Activated T-helper 17 cell treated with anti-CD3 and anti-CD28 coated beads, Interleukin-2, amount 50 U/mL, for 72 hours (primary cell): ENCODE measurements at regions not wholly inside any gene's neighbourhood (a gene's known extent, or its start where the extent isn't known, plus 50 kb on each side); places are given as distances from the start of the nearest gene placed in this dataset.

Experiments
- ATAC-seq: fragments of 150-1000 bp; cut with Tn5 transposase; replicated peaks from 2 replicates; pipeline ENCODE4 v1.10.0; 2021; ENCODE audit warnings: mild to moderate bottlenecking, moderate library complexity
- H3K27ac Mint-ChIP-seq: one replicate; pipeline ENCODE4 v1.8.0; 2022; ENCODE audit warnings: mixed read lengths
- H3K27me3 Mint-ChIP-seq: one replicate; pipeline ENCODE4 v1.8.0; 2022; ENCODE audit warnings: mixed read lengths
- H3K36me3 Mint-ChIP-seq: one replicate; pipeline ENCODE4 v1.8.0; 2022; ENCODE audit warnings: low read depth, mild to moderate bottlenecking, mixed read lengths
- H3K4me1 Mint-ChIP-seq: one replicate; pipeline ENCODE4 v1.8.0; 2022; ENCODE audit warnings: mixed read lengths
- H3K4me3 Mint-ChIP-seq: one replicate; pipeline ENCODE4 v1.8.0; 2022; ENCODE audit warnings: mild to moderate bottlenecking, mixed read lengths
- H3K9me3 Mint-ChIP-seq: one replicate; pipeline ENCODE4 v1.8.0; 2022; ENCODE audit warnings: mixed read lengths

- H3K36me3 Mint-ChIP-seq: no peaks in the 10 kb centered on the region
- H3K4me1 Mint-ChIP-seq: no peaks in the 10 kb centered on the region
- H3K4me3 Mint-ChIP-seq: no peak overlapping the region
- no peak overlapping the region for H3K27ac Mint-ChIP-seq
- peaks cover 3% of the 10 kb centered on the region for H3K9me3 Mint-ChIP-seq
- ATAC-seq: no peak
- H3K27me3 Mint-ChIP-seq: no peaks in the 10 kb centered on the region
Measured at GRCh38 chr4:106717091-106717490, 319.0 kb downstream of the DKK2 start.

DNA sequence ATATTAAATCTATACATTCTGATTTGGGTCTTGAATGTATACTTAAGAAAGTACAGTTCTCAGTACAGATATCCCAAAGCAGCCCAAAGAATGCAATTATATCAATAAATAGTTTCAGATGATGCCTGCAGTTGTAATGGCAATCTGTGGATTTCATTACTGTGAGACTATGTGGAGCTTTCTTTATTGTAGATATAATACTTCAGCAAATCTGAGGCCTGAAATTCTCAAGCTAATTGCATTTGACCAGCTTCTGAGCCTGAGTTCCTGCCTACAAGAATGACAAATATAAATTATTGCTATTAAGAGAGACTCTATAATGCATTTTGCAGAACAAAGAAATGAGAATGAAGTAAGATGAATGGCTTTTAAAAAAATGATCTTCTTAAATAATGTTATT, 320.3 kb downstream of the DKK2 start:
- H3K9me3 Mint-ChIP-seq: peaks cover 3% of the 10 kb centered on the region
- no peak overlapping the region for H3K4me3 Mint-ChIP-seq
- no peak overlapping the region for H3K27ac Mint-ChIP-seq
- no peaks in the 10 kb centered on the region for H3K27me3 Mint-ChIP-seq
- H3K4me1 Mint-ChIP-seq: no peaks in the 10 kb centered on the region
- ATAC-seq: no peak
- H3K36me3 Mint-ChIP-seq: no peaks in the 10 kb centered on the region

DNA sequence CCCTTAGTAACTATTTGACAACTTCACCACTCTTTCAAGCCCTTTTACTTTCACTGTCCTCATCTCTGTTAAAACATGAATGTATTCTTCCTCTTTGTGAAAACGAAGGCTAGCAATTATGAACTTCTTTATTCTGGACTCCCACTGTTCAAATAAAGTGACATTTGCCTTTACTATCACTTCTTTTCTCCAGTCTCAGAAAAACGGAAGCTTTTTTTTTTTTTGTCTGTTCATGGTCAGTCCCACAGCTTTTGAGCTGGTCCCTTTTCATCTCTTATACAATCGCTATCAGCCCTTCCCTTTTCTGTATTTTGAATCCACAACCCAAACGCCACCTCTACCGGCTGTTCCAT, 327.7 kb downstream of the DKK2 start:
- no peak overlapping the region for H3K27ac Mint-ChIP-seq
- no peak for ATAC-seq
- no peaks in the 10 kb centered on the region for H3K36me3 Mint-ChIP-seq
- H3K4me3 Mint-ChIP-seq: no peak overlapping the region
- no peaks in the 10 kb centered on the region for H3K27me3 Mint-ChIP-seq
- H3K9me3 Mint-ChIP-seq: no peaks in the 10 kb centered on the region
- no peaks in the 10 kb centered on the region for H3K4me1 Mint-ChIP-seq

- Mint-ChIP-seq H3K36me3 (no peaks in the 10 kb centered on the region), H3K27ac (no peak overlapping the region), H3K27me3 (no peaks in the 10 kb centered on the region), H3K9me3 (no peaks in the 10 kb centered on the region), H3K4me3 (no peak overlapping the region), H3K4me1 (no peaks in the 10 kb centered on the region)
- no peak for ATAC-seq
Measured at GRCh38 chr4:106707776-106708463, 328.2 kb downstream of the DKK2 start.

DNA sequence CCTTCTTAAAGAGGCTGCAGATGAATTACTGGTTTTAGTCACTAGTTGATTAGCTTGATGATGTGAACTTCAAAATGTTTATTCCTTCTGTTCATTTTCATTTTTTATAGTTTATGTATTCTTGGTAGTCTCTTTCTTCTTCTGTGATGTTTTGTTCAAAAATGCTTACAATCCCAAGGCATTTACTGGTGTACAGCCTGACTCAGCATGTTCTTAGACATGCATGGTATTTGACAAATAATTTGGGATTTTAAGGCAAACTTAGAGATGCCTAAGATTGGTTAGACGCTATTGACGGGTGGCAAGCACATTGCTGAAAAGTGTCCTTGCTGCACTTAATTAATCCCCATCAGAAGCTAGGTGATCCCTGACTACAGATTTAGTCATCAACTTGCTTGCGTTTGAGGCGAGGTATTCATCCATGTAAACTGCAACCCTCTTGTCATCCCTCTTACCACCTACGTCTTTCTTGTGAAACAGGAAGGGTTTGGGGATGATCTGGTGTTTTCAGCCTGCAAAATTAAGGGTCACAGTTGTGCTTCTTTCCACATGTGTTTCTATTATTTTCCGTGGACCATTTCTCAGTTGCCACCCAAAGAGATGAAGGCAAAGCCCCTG, 331.8 kb downstream of the DKK2 start:
- Mint-ChIP-seq H3K27me3 (no peaks in the 10 kb centered on the region), H3K4me1 (no peaks in the 10 kb centered on the region), H3K27ac (no peak overlapping the region), H3K36me3 (no peaks in the 10 kb centered on the region), H3K9me3 (peaks cover 7% of the 10 kb centered on the region), H3K4me3 (no peak overlapping the region)
- no peak for ATAC-seq

GRCh38 chr4:106700321-106700720, 331.7 kb upstream of the GIMD1 start:
- Mint-ChIP-seq H3K36me3 (no peaks in the 10 kb centered on the region), H3K9me3 (peaks cover 7% of the 10 kb centered on the region), H3K4me1 (no peaks in the 10 kb centered on the region), H3K4me3 (no peak overlapping the region), H3K27me3 (no peaks in the 10 kb centered on the region), H3K27ac (no peak overlapping the region)
- no peak for ATAC-seq

DNA sequence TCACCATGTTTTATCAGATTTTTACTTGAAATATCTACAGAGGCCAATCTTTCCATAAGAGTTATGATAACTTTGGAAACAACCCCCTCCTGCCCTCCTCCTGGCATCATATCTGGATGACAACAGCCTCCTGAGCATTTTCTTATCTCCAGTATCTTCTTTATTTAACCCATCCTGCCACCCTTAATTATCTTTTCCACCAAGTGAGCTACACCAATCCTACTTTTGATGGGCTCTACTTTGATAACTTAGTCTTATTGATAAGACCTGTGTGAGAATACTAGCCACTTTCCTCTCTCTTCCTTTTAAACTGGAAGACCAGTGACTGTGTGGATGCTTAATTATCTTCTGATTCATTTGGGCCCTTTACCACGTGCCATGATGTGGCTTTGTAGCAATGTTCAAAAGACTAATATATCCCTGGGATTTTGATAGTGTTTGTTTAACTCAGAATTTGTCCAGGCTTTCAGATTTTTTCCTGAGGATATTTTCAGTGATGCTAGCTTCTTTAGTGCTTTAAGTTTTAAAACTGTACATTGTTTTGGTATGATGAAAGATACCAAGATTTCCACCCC, 330.1 kb upstream of the GIMD1 start:
- Mint-ChIP-seq H3K9me3 (peaks cover 7% of the 10 kb centered on the region), H3K4me1 (no peaks in the 10 kb centered on the region), H3K27me3 (no peaks in the 10 kb centered on the region), H3K4me3 (no peak overlapping the region), H3K27ac (no peak overlapping the region), H3K36me3 (no peaks in the 10 kb centered on the region)
- no peak for ATAC-seq

- no peak overlapping the region for H3K4me3 Mint-ChIP-seq
- H3K9me3 Mint-ChIP-seq: no peaks in the 10 kb centered on the region
- H3K4me1 Mint-ChIP-seq: no peaks in the 10 kb centered on the region
- no peaks in the 10 kb centered on the region for H3K36me3 Mint-ChIP-seq
- ATAC-seq: no peak
- H3K27ac Mint-ChIP-seq: no peak overlapping the region
- no peaks in the 10 kb centered on the region for H3K27me3 Mint-ChIP-seq
Measured at GRCh38 chr4:106695501-106696262, 327.1 kb upstream of the GIMD1 start.

GRCh38 chr4:106694232-106694631, 325.7 kb upstream of the GIMD1 start:
- Mint-ChIP-seq H3K27ac (no peak overlapping the region), H3K9me3 (no peaks in the 10 kb centered on the region), H3K4me3 (no peak overlapping the region), H3K27me3 (no peaks in the 10 kb centered on the region), H3K36me3 (no peaks in the 10 kb centered on the region), H3K4me1 (no peaks in the 10 kb centered on the region)
- no peak for ATAC-seq

DNA sequence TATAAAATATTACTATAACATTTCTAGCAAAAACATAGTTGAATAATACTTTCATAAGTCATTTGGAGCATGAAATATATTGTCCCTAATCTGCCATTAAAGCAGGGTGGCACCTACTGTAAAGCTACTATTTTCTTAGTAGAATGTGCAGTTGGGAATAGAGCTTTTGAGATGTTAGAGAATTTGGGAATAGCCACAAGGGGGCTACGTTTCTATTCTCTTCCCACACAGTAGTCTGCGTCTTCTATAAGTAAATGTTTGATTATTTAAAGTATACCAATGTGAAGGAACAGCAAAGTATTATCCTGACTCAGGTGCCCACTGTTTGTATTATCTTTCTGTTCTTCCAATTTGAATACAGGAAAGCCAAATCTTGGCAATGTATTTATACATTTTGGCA, 323.2 kb upstream of the GIMD1 start:
- Mint-ChIP-seq H3K9me3 (peaks cover 2% of the 10 kb centered on the region), H3K36me3 (no peaks in the 10 kb centered on the region), H3K27me3 (no peaks in the 10 kb centered on the region), H3K4me1 (no peaks in the 10 kb centered on the region), H3K4me3 (no peak overlapping the region), H3K27ac (no peak overlapping the region)
- no peak for ATAC-seq

DNA sequence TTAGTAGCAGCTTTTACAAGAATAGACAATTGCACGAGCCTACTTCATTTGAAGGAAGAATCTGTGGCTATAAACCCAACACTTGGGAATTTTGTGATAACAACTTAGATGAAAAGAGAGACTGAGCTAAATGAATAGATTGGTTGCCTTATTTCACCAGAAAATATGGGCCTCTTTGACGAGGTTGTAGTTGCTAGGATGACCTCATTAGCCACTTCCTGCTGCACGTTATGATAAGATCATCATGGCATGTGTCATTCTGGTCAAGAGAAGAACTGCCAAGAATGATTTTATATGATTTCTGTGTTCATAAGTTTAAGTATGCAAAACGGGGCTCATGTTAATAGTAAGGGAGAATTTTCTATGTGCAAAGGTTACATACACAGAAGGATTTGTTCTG, 321.9 kb upstream of the GIMD1 start:
- no peaks in the 10 kb centered on the region for H3K36me3 Mint-ChIP-seq
- no peak overlapping the region for H3K27ac Mint-ChIP-seq
- no peaks in the 10 kb centered on the region for H3K4me1 Mint-ChIP-seq
- peak; percentile 21 for ATAC-seq
- H3K4me3 Mint-ChIP-seq: no peak overlapping the region
- H3K9me3 Mint-ChIP-seq: peaks cover 6% of the 10 kb centered on the region
- H3K27me3 Mint-ChIP-seq: no peaks in the 10 kb centered on the region

DNA sequence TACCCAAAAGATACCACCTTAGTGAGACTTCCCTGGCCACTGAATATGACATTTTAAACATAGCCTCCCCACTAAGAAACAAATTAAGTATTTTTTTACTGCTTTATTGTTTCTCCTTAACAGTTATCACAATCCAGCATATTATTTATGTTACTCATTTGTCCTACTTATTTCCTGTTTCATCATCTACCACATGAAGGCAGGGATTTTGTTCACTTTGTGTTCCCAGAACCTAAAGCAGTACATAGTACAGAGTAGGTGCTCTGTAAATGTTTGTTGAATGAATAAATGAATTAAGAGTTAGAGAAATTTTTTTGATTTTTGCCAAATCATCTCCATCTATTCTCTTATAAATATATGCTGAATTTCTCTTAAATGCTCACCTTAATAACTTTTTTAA, 318.4 kb upstream of the GIMD1 start:
- no peaks in the 10 kb centered on the region for H3K27me3 Mint-ChIP-seq
- no peak for ATAC-seq
- peaks cover 15% of the 10 kb centered on the region for H3K9me3 Mint-ChIP-seq

GRCh38 chr4:106681381-106681921, 312.9 kb upstream of the GIMD1 start:
- Mint-ChIP-seq H3K4me3 (no peak overlapping the region), H3K36me3 (no peaks in the 10 kb centered on the region), H3K27me3 (no peaks in the 10 kb centered on the region)

More for the DNA sequence above, 318.4 kb upstream of the GIMD1 start:
- Mint-ChIP-seq H3K36me3 (no peaks in the 10 kb centered on the region), H3K4me1 (no peaks in the 10 kb centered on the region), H3K27ac (no peak overlapping the region), H3K4me3 (no peak overlapping the region)

DNA sequence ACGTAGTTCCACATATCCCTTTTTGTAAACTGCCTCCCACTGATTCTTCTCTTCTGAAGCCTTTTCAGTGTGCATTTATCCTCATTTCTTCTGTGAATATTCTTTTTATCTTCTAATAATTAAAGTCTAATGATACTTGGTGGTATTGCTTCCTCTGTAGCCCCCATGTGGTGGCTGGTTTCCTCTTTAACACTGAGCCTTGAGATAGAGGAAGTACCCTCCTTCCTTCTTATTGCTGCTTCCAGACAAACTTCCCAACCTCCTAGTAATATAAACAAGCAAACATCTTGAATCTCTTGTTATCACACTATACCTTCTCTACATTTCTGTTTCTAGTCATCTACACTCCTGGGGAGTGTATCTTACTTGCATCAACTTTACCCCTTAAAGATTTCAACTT, 310.5 kb upstream of the GIMD1 start:
- H3K4me1 Mint-ChIP-seq: no peaks in the 10 kb centered on the region
- H3K27me3 Mint-ChIP-seq: no peaks in the 10 kb centered on the region
- peaks cover 10% of the 10 kb centered on the region for H3K9me3 Mint-ChIP-seq
- no peaks in the 10 kb centered on the region for H3K36me3 Mint-ChIP-seq
- H3K27ac Mint-ChIP-seq: no peak overlapping the region
- no peak for ATAC-seq
- no peak overlapping the region for H3K4me3 Mint-ChIP-seq

More at GRCh38 chr4:106681381-106681921, 312.9 kb upstream of the GIMD1 start:
- Mint-ChIP-seq H3K27ac (no peak overlapping the region), H3K4me1 (no peaks in the 10 kb centered on the region), H3K9me3 (peaks cover 12% of the 10 kb centered on the region)
- no peak for ATAC-seq

GRCh38 chr4:106677213-106677612, 308.6 kb upstream of the GIMD1 start:
- Mint-ChIP-seq H3K4me3 (no peak overlapping the region), H3K4me1 (no peaks in the 10 kb centered on the region)

More at GRCh38 chr4:106677213-106677612, 308.6 kb upstream of the GIMD1 start:
- Mint-ChIP-seq H3K27ac (no peak overlapping the region), H3K9me3 (peaks cover 8% of the 10 kb centered on the region), H3K27me3 (no peaks in the 10 kb centered on the region), H3K36me3 (no peaks in the 10 kb centered on the region)
- ATAC-seq: no peak
